ENCODE measurements at regions not wholly inside any gene's neighbourhood (a gene's known extent, or its start where the extent isn't known, plus 50 kb on each side); places are given as distances from the start of the nearest gene placed in this dataset.
A peak's percentile ranks its signal among the peaks of the same experiment; 100 is the strongest.

- peaks cover 6 to 21% (median 18%) of the 10 kb centered on the region in 3 donors for H3K27me3 ChIP-seq
- H3K27ac ChIP-seq, result no peak overlapping the region
- no peaks in the 10 kb centered on the region for H3K36me3 ChIP-seq
- no peaks in the 10 kb centered on the region for H3K4me1 ChIP-seq
- DNase-seq (no peak), ATAC-seq (no peak)
- in situ Hi-C loops (cut with MboI; ENCODE audit: low sequenced_read_pairs in 4 of 4) (no loop called here), intact Hi-C loops (cut with DNase I; ENCODE audit: low total_unique reads) (no loop called here)
- H3K4me3 ChIP-seq, result no peak overlapping the region
- TF ChIP-seq POLR2A (IDR thresholded peaks at IDR 0.05) (no peak), CTCF (IDR thresholded peaks at IDR 0.05 in 4 of 5, conservative IDR thresholded peaks at IDR 0.05 in 1 of 5) (peak in 2 of 5 experiments; percentile 44 to 56)
- peaks cover 0 to 12% (median 0%) of the 10 kb centered on the region in 3 donors for H3K9me3 ChIP-seq
Measured at GRCh38 chr14:104341532-104342434, 203.4 kb downstream of the KIF26A start.

GRCh38 chr14:104342435-104343293 lies 204.3 kb downstream of the KIF26A start:
- ATAC-seq (no peak), DNase-seq (no peak)
- H3K4me1 ChIP-seq, result no peaks in the 10 kb centered on the region
- H3K4me3 ChIP-seq, result no peak overlapping the region
- peaks cover 0 to 5% (median 0%) of the 10 kb centered on the region in 3 donors for H3K9me3 ChIP-seq
- intact Hi-C loops (cut with DNase I; ENCODE audit: low total_unique reads) (no loop called here), in situ Hi-C loops (cut with MboI; ENCODE audit: low sequenced_read_pairs in 4 of 4) (no loop called here)
- peaks cover 6 to 18% (median 13%) of the 10 kb centered on the region in 3 donors for H3K27me3 ChIP-seq
- no peaks in the 10 kb centered on the region for H3K36me3 ChIP-seq
- no peak for TF ChIP-seq POLR2A (IDR thresholded peaks at IDR 0.05)
- TF ChIP-seq CTCF (IDR thresholded peaks at IDR 0.05 in 4 of 5, conservative IDR thresholded peaks at IDR 0.05 in 1 of 5), result no peak
- H3K27ac ChIP-seq, result no peak overlapping the region

DNA sequence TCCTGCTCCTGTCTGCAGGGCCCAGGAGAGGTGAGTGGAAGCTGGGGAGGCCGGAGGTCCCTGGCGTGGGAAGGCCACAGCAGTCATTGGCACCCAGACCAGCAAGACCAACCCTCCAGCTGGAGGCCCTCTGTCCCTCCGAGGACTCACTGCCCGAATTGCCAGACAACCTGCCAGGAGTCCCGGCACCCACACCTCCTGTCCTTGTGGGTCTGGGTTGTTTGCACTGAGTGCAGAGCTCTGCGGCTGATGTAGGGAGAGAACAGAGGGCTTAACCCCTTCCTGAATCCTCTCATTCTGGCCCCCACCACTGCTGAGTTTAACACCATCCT lies 204.9 kb downstream of the KIF26A start:
- Histone ChIP-seq H3K4me1 (no peaks in the 10 kb centered on the region), H3K36me3 (no peaks in the 10 kb centered on the region), H3K4me3 (no peak overlapping the region), H3K27me3 (peaks cover 6 to 18% (median 14%) of the 10 kb centered on the region in 3 donors), H3K9me3 (no peaks in the 10 kb centered on the region), H3K27ac (no peak overlapping the region)
- no peak for DNase-seq
- ATAC-seq, result no peak
- intact Hi-C loops (cut with DNase I; ENCODE audit: low total_unique reads), result no loop called here
- TF ChIP-seq POLR2A (IDR thresholded peaks at IDR 0.05) (no peak), CTCF (IDR thresholded peaks at IDR 0.05 in 4 of 5, conservative IDR thresholded peaks at IDR 0.05 in 1 of 5) (no peak)
- in situ Hi-C loops (cut with MboI; ENCODE audit: low sequenced_read_pairs in 4 of 4), result no loop called here

DNA sequence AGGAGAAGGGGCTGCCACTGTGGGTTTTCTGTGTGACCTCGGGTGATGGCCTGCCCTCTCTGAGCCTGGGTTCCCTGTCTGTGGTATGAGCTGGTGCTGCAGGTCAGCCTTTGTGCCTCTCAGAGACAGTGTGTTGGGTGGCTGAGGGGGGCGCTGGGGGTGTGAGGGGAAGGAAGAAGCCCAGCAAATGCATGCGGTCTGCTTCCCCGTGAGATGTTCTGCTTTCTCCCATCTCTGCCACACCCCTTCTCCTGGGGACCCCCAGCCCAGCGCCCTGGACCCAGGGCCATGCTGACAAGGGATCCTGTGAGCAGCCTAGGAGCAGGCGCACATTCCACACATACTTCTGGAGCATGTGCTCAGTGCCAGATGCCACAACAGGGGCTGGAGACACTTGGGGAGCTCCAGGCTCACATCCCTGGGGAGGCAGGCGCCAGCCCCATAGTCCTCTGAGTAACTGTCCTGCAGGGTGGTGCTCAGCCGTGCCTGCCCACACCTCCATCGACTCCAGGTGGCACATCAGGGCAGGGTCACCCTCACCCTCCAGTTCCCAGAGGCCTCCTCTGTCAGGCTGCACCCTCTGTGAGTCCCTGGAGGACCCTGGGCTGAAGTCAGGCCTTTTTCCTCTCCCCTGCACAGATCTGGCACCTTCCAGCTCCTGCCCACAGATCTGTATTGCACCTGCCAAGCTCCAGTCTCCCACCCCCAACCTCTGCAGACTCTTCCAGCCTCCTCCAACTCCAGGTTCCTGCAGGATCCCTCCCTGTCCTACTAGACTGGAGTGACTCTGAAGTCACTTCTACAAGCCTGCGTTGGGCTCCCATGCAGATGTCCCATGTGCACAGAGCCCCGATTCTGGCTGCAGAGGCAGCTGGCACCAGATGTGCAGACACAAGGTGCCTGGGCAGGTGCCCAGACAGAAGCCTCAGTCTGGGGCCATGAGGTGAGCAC lies 205.6 kb downstream of the KIF26A start:
- intact Hi-C loops (cut with DNase I; ENCODE audit: low total_unique reads) (no loop called here), in situ Hi-C loops (cut with MboI; ENCODE audit: low sequenced_read_pairs in 4 of 4) (no loop called here)
- ATAC-seq, result no peak
- no peak for DNase-seq
- Histone ChIP-seq H3K27me3 (peaks cover 6 to 18% (median 12%) of the 10 kb centered on the region in 3 donors), H3K36me3 (no peaks in the 10 kb centered on the region), H3K9me3 (no peaks in the 10 kb centered on the region), H3K4me3 (no peak overlapping the region), H3K27ac (no peak overlapping the region), H3K4me1 (no peaks in the 10 kb centered on the region)
- TF ChIP-seq POLR2A (IDR thresholded peaks at IDR 0.05), result no peak
- TF ChIP-seq CTCF (IDR thresholded peaks at IDR 0.05 in 4 of 5, conservative IDR thresholded peaks at IDR 0.05 in 1 of 5), result no peak
